ENCODE measurements at regions not wholly inside any gene's neighbourhood (a gene's known extent, or its start where the extent isn't known, plus 50 kb on each side); places are given as distances from the start of the nearest gene placed in this dataset.

- no peak overlapping the region for H3K4me3 Mint-ChIP-seq
- peaks cover 33% of the 10 kb centered on the region for H3K27me3 Mint-ChIP-seq (ENCODE audit: low read depth)
- H3K36me3 Mint-ChIP-seq (ENCODE audit: low read depth), result no peaks in the 10 kb centered on the region
- TF ChIP-seq CTCF (IDR thresholded peaks at IDR 0.05; ENCODE audit: unreplicated experiment in 3 of 3), result no peak
- peaks cover 29% of the 10 kb centered on the region for H3K4me1 Mint-ChIP-seq
- no peak overlapping the region for H3K27ac Mint-ChIP-seq
- H3K9me3 Mint-ChIP-seq, result no peaks in the 10 kb centered on the region
These were observed 147.4 kb downstream of the TEX36 start for GRCh38 chr10:125535559-125535958.

GRCh38 chr10:125534515-125534914 lies 148.4 kb downstream of the TEX36 start:
- Mint-ChIP-seq H3K4me1 (peaks cover 27% of the 10 kb centered on the region), H3K27ac (no peak overlapping the region), H3K36me3 (ENCODE audit: low read depth) (no peaks in the 10 kb centered on the region), H3K9me3 (no peaks in the 10 kb centered on the region), H3K4me3 (no peak overlapping the region), H3K27me3 (ENCODE audit: low read depth) (peaks cover 31% of the 10 kb centered on the region)
- no peak for TF ChIP-seq CTCF (IDR thresholded peaks at IDR 0.05; ENCODE audit: unreplicated experiment in 3 of 3)

GRCh38 chr10:125533866-125534265 lies 149.1 kb downstream of the TEX36 start:
- H3K9me3 Mint-ChIP-seq, result peaks cover 3% of the 10 kb centered on the region
- no peak overlapping the region for H3K27ac Mint-ChIP-seq
- H3K27me3 Mint-ChIP-seq (ENCODE audit: low read depth), result peaks cover 31% of the 10 kb centered on the region
- H3K4me1 Mint-ChIP-seq, result peaks cover 21% of the 10 kb centered on the region
- TF ChIP-seq CTCF (IDR thresholded peaks at IDR 0.05; ENCODE audit: unreplicated experiment in 3 of 3), result no peak
- no peak overlapping the region for H3K4me3 Mint-ChIP-seq
- H3K36me3 Mint-ChIP-seq (ENCODE audit: low read depth), result no peaks in the 10 kb centered on the region

- no peak overlapping the region for H3K4me3 Mint-ChIP-seq
- peaks cover 26% of the 10 kb centered on the region for H3K27me3 Mint-ChIP-seq (ENCODE audit: low read depth)
- peaks cover 3% of the 10 kb centered on the region for H3K9me3 Mint-ChIP-seq
- H3K27ac Mint-ChIP-seq, result no peak overlapping the region
- H3K4me1 Mint-ChIP-seq, result peaks cover 16% of the 10 kb centered on the region
- no peak for TF ChIP-seq CTCF (IDR thresholded peaks at IDR 0.05; ENCODE audit: unreplicated experiment in 3 of 3)
- H3K36me3 Mint-ChIP-seq (ENCODE audit: low read depth), result no peaks in the 10 kb centered on the region
These were observed 151.5 kb downstream of the TEX36 start for GRCh38 chr10:125531465-125531864.

GRCh38 chr10:125523347-125523746 lies 159.6 kb downstream of the TEX36 start:
- Mint-ChIP-seq H3K27ac (no peak overlapping the region), H3K27me3 (ENCODE audit: low read depth) (peaks cover 4% of the 10 kb centered on the region), H3K4me3 (no peak overlapping the region), H3K9me3 (peaks cover 20% of the 10 kb centered on the region), H3K36me3 (ENCODE audit: low read depth) (no peaks in the 10 kb centered on the region), H3K4me1 (no peaks in the 10 kb centered on the region)
- no peak for TF ChIP-seq CTCF (IDR thresholded peaks at IDR 0.05; ENCODE audit: unreplicated experiment in 3 of 3)

GRCh38 chr10:125521721-125522680 lies 161.0 kb downstream of the TEX36 start:
- Mint-ChIP-seq H3K4me3 (no peak overlapping the region), H3K36me3 (ENCODE audit: low read depth) (no peaks in the 10 kb centered on the region), H3K27me3 (ENCODE audit: low read depth) (peaks cover 10% of the 10 kb centered on the region), H3K9me3 (peaks cover 24% of the 10 kb centered on the region), H3K4me1 (no peaks in the 10 kb centered on the region), H3K27ac (no peak overlapping the region)
- TF ChIP-seq CTCF (IDR thresholded peaks at IDR 0.05; ENCODE audit: unreplicated experiment in 3 of 3), result peak; percentile 38 to 52 (median 38)

Data from nephron (organoid).